GM23338 (cell line): ENCODE measurements at regions not wholly inside any gene's neighbourhood (a gene's known extent, or its start where the extent isn't known, plus 50 kb on each side); places are given as distances from the start of the nearest gene placed in this dataset.

Source experiments
- ATAC-seq: fragments of 200-7000 bp; cut with Tn5 transposase; 3 replicates; pipeline ENCODE4 v1.9.1; 2020
- DNase-seq: peaks from one replicate; pipeline ENCODE4 v3.0.0-alpha.2; 2015; ENCODE audit warnings: low spot score
- H2AFZ ChIP-seq: fragments of 200-600 bp; sonication (generic); 2 replicates; pipeline ENCODE4 v1.8.0; 2016; ENCODE audit warnings: antibody characterized with exemption, mild to moderate bottlenecking, moderate library complexity
- H3F3A ChIP-seq: fragments of 200-600 bp; sonication (generic); replicated peaks from 2 replicates; pipeline ENCODE4 v1.8.0; 2017; ENCODE audit warnings: antibody characterized with exemption, mixed run types, low read depth
- H3K27ac ChIP-seq: fragments of 200-600 bp; sonication (generic); 2 replicates; pipeline ENCODE4 v1.6.1; 2016; ENCODE audit warnings: low read depth
- H3K27me3 ChIP-seq: fragments of 200-600 bp; sonication (generic); 2 replicates; pipeline ENCODE4 v1.8.0; 2016; ENCODE audit warnings: mild to moderate bottlenecking, mixed run types, moderate library complexity; ENCODE audit not compliant: insufficient read depth
- H3K36me3 ChIP-seq: fragments of 200-600 bp; sonication (generic); 2 replicates; pipeline ENCODE4 v1.8.0; 2016; ENCODE audit warnings: mild to moderate bottlenecking; ENCODE audit not compliant: insufficient read depth
- H3K4me1 ChIP-seq: fragments of 200-600 bp; sonication (generic); 2 replicates; pipeline ENCODE4 v1.8.0; 2016; ENCODE audit warnings: mild to moderate bottlenecking, moderate library complexity; ENCODE audit not compliant: insufficient read depth
- H3K4me2 ChIP-seq: fragments of 200-600 bp; sonication (generic); 2 replicates; pipeline ENCODE4 v1.7.1; 2017; ENCODE audit warnings: mixed run types
- H3K4me3 ChIP-seq: fragments of 200-600 bp; sonication (generic); 2 replicates; pipeline ENCODE4 v1.6.1; 2016; ENCODE audit warnings: mixed run types
- H3K79me2 ChIP-seq: fragments of 200-600 bp; sonication (generic); replicated peaks from 2 replicates; pipeline ENCODE4 v1.8.0; 2017; ENCODE audit warnings: mild to moderate bottlenecking; ENCODE audit not compliant: insufficient read depth
- H3K9me2 ChIP-seq: fragments of 200-600 bp; sonication (generic); 2 replicates; pipeline ENCODE4 v1.8.0; 2017; ENCODE audit not compliant: insufficient read depth
- H4K20me1 ChIP-seq: fragments of 200-600 bp; sonication (generic); replicated peaks from 2 replicates; pipeline ENCODE4 v1.8.0; 2017; ENCODE audit warnings: mild to moderate bottlenecking; ENCODE audit not compliant: insufficient read depth
- H3K27ac Mint-ChIP-seq: 2 replicates; pipeline ENCODE4 v1.8.0; 2020; ENCODE audit warnings: inconsistent platforms, mild to moderate bottlenecking, moderate library complexity, mixed read lengths
- H3K27me3 Mint-ChIP-seq: 3 replicates; pipeline ENCODE4 v1.8.0; 2022; ENCODE audit warnings: low read depth, mild to moderate bottlenecking, moderate library complexity, mixed read lengths, inconsistent platforms; ENCODE audit not compliant: insufficient read depth, poor library complexity
- H3K36me3 Mint-ChIP-seq: 3 replicates; pipeline ENCODE4 v1.8.0; 2021; ENCODE audit warnings: low read depth, mild to moderate bottlenecking, inconsistent platforms, moderate library complexity, mixed read lengths
- H3K4me1 Mint-ChIP-seq: 3 replicates; pipeline ENCODE4 v1.8.0; 2020; ENCODE audit warnings: mild to moderate bottlenecking, inconsistent platforms, mixed read lengths
- H3K4me3 Mint-ChIP-seq: 3 replicates; pipeline ENCODE4 v1.8.0; 2021; ENCODE audit warnings: moderate library complexity, mild to moderate bottlenecking, inconsistent platforms, mixed read lengths
- H3K9me3 Mint-ChIP-seq: 3 replicates; pipeline ENCODE4 v1.8.0; 2020; ENCODE audit warnings: moderate library complexity, mild to moderate bottlenecking, inconsistent platforms, mixed read lengths
- CREB1 ChIP-seq: fragments of 250-450 bp; sonication (Bioruptor Pico); IDR thresholded peaks from 2 replicates; pipeline ENCODE4 v1.5.0; 2020; ENCODE audit warnings: low read depth, mild to moderate bottlenecking, moderate library complexity
- EZH2 ChIP-seq: fragments of 200-600 bp; sonication (generic); IDR thresholded peaks from one replicate; pipeline ENCODE4 v1.8.0; 2017; ENCODE audit warnings: antibody characterized with exemption, mild to moderate bottlenecking, low read depth; ENCODE audit not compliant: unreplicated experiment
- EZH2phosphoT487 ChIP-seq: fragments of 200-600 bp; sonication (generic); IDR thresholded peaks from one replicate; pipeline ENCODE4 v1.8.1; 2018; ENCODE audit warnings: antibody characterized with exemption; ENCODE audit not compliant: unreplicated experiment
- JUNB ChIP-seq: IDR thresholded peaks from one replicate; pipeline ENCODE4 v1.6.1; 2016; ENCODE audit warnings: antibody characterized with exemption; ENCODE audit not compliant: unreplicated experiment
- POLR2AphosphoS5 ChIP-seq: IDR thresholded peaks from 2 replicates; pipeline ENCODE4 v1.6.1; 2016; ENCODE audit warnings: antibody characterized with exemption, low read depth
- STAT1 ChIP-seq: IDR thresholded peaks from one replicate; pipeline ENCODE4 v1.6.1; 2016; ENCODE audit warnings: antibody characterized with exemption; ENCODE audit not compliant: unreplicated experiment
- ZNF114 ChIP-seq: fragments of 250-450 bp; sonication (Bioruptor Pico); IDR thresholded peaks from 2 replicates; pipeline ENCODE4 v1.5.0; 2020; ENCODE audit warnings: mild to moderate bottlenecking, moderate library complexity
- ZNF331 ChIP-seq: fragments of 250-450 bp; sonication (Bioruptor Pico); IDR thresholded peaks from 2 replicates; pipeline ENCODE4 v1.5.0; 2020; ENCODE audit warnings: low read depth, mild to moderate bottlenecking, moderate library complexity
- TF ChIP-seq, protein P1 (sequence below), 2 experiments: fragments of 200-600 bp in 1 of 2; sonication (generic) in 1 of 2; conservative IDR thresholded peaks; 2 replicates each; pipeline versions ENCODE4 v1.5.1 to v1.6.1; 2016 to 2017; ENCODE audit warnings: antibody characterized with exemption in 2 of 2, low read depth in 2 of 2, mild to moderate bottlenecking in 2 of 2, moderate library complexity in 1 of 2
- TF ChIP-seq, protein P2 (sequence below): fragments of 250-450 bp; sonication (Bioruptor Pico); IDR thresholded peaks from 2 replicates; pipeline ENCODE4 v1.5.0; 2020; ENCODE audit warnings: mild to moderate bottlenecking, moderate library complexity
- TF ChIP-seq, protein P3 (sequence below): IDR thresholded peaks from 2 replicates; pipeline ENCODE4 v1.6.1; 2016; ENCODE audit warnings: antibody characterized with exemption

DNA sequence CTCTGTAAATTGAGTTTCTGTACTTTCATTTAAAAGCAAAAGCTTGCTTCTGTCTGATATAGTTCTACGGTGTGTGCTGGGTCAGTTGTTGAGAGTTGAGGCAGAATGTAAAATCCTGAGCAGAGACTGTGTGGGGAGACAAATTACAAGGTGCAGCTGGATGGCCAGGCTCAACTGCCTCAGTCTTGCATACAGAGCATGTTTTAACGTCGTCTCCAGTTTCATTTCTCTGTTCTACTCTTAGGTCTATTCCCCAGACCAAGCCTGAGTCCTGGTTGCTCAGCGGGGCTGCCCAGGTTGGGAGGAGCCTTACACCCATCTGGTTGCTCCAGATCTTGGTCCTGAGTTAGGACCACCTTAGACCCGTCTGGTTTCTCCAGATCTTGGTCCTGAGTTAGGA lies 54.4 kb upstream of the MEDAG start (continued):
- TF ChIP-seq CREB1 (CRISPR knock-in tag) (no peak), ZNF331 (no peak), STAT1 (no peak), POLR2AphosphoS5 (no peak)
- TF ChIP-seq, protein P1, sequence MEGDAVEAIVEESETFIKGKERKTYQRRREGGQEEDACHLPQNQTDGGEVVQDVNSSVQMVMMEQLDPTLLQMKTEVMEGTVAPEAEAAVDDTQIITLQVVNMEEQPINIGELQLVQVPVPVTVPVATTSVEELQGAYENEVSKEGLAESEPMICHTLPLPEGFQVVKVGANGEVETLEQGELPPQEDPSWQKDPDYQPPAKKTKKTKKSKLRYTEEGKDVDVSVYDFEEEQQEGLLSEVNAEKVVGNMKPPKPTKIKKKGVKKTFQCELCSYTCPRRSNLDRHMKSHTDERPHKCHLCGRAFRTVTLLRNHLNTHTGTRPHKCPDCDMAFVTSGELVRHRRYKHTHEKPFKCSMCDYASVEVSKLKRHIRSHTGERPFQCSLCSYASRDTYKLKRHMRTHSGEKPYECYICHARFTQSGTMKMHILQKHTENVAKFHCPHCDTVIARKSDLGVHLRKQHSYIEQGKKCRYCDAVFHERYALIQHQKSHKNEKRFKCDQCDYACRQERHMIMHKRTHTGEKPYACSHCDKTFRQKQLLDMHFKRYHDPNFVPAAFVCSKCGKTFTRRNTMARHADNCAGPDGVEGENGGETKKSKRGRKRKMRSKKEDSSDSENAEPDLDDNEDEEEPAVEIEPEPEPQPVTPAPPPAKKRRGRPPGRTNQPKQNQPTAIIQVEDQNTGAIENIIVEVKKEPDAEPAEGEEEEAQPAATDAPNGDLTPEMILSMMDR (conservative IDR thresholded peaks at IDR 0.05; ENCODE audit: low read depth in 2 of 2) = no peak

DNA sequence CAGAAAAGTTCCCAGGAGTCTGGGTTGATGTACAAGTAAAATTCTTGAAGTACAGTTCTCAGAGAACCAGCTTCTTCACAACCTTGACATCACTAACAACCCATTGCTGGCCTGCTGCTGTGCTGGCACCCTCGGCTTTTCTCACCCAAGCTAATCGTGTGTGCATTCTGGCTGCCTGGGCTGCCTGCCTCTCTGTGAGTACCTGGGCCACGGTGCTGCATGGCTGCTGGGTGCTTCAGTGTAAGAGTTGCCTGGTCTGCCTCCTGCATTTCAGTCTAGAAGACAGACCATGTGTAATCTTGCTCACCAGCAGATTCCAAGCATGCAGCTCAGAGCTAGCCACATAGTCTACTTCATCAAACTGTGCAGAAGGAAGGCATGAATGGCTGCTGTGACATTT lies 50.5 kb upstream of the MEDAG start:
- H3K27ac Mint-ChIP-seq = no peak overlapping the region
- peaks cover 4% of the 10 kb centered on the region for H3K4me1 Mint-ChIP-seq
- H3K36me3 ChIP-seq = no peaks in the 10 kb centered on the region

DNA sequence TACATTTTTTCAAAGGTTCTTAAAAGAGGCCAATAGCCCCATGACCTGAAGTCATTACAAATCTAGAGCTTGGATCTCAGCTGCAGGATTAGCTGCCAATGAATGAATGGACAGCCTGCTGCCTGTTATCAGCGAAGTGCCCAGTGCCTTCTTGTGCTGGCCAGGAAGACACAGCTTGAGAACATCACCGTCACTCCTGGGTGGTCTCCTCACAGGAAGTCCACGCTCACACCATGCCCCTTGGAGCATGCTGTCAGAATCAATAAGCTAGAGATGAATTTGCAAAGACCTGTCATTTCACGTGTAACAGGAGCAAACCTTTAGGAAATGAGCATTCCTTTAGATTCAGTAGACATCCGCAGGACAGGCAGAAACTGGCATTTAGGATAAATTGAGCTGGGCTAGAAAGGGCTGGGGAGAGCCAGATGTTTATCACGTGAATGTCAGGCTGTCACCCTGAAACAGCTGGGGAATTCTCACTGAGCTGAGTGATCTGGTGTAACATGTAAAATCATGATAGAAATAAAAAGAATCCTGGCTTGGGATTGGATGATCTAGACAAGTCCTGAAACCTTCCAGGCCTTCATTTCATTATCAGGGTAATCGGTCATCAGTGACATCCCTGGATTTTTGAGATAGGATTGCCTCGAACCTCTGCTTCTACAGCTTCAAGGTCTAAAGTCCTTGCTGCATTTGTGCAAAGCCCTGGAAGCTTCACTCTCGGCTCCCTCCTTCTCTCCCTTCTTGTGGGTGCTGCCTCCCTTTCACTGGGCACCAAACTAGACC lies 49.9 kb upstream of the MEDAG start:
- Histone ChIP-seq H3K4me3 (no peak overlapping the region), H2AFZ (no peak overlapping the region), H3K79me2 (no peaks in the 10 kb centered on the region), H3K4me1 (no peaks in the 10 kb centered on the region), H3K4me2 (no peak overlapping the region), H3K27ac (no peak overlapping the region), H3F3A (no peaks in the 10 kb centered on the region), H4K20me1 (no peaks in the 10 kb centered on the region), H3K36me3 (no peaks in the 10 kb centered on the region), H3K27me3 (peaks cover 1% of the 10 kb centered on the region; the same call in 1 of the 2 replicates), H3K9me2 (0 out of 2 replicates have a peak, but pooled peaks cover 6% of the 10 kb centered on the region)
- no peaks in the 10 kb centered on the region for H3K36me3 Mint-ChIP-seq
- H3K9me3 Mint-ChIP-seq = peaks cover 5% of the 10 kb centered on the region; the same call in 1 of the 3 replicates
- no peak for ATAC-seq
- no peak overlapping the region for H3K4me3 Mint-ChIP-seq
- H3K27me3 Mint-ChIP-seq = peaks cover 4% of the 10 kb centered on the region
- peaks cover 4% of the 10 kb centered on the region for H3K4me1 Mint-ChIP-seq
- DNase-seq = no peak
- no peak overlapping the region for H3K27ac Mint-ChIP-seq
- TF ChIP-seq EZH2phosphoT487 = no peak
- TF ChIP-seq, protein P2, sequence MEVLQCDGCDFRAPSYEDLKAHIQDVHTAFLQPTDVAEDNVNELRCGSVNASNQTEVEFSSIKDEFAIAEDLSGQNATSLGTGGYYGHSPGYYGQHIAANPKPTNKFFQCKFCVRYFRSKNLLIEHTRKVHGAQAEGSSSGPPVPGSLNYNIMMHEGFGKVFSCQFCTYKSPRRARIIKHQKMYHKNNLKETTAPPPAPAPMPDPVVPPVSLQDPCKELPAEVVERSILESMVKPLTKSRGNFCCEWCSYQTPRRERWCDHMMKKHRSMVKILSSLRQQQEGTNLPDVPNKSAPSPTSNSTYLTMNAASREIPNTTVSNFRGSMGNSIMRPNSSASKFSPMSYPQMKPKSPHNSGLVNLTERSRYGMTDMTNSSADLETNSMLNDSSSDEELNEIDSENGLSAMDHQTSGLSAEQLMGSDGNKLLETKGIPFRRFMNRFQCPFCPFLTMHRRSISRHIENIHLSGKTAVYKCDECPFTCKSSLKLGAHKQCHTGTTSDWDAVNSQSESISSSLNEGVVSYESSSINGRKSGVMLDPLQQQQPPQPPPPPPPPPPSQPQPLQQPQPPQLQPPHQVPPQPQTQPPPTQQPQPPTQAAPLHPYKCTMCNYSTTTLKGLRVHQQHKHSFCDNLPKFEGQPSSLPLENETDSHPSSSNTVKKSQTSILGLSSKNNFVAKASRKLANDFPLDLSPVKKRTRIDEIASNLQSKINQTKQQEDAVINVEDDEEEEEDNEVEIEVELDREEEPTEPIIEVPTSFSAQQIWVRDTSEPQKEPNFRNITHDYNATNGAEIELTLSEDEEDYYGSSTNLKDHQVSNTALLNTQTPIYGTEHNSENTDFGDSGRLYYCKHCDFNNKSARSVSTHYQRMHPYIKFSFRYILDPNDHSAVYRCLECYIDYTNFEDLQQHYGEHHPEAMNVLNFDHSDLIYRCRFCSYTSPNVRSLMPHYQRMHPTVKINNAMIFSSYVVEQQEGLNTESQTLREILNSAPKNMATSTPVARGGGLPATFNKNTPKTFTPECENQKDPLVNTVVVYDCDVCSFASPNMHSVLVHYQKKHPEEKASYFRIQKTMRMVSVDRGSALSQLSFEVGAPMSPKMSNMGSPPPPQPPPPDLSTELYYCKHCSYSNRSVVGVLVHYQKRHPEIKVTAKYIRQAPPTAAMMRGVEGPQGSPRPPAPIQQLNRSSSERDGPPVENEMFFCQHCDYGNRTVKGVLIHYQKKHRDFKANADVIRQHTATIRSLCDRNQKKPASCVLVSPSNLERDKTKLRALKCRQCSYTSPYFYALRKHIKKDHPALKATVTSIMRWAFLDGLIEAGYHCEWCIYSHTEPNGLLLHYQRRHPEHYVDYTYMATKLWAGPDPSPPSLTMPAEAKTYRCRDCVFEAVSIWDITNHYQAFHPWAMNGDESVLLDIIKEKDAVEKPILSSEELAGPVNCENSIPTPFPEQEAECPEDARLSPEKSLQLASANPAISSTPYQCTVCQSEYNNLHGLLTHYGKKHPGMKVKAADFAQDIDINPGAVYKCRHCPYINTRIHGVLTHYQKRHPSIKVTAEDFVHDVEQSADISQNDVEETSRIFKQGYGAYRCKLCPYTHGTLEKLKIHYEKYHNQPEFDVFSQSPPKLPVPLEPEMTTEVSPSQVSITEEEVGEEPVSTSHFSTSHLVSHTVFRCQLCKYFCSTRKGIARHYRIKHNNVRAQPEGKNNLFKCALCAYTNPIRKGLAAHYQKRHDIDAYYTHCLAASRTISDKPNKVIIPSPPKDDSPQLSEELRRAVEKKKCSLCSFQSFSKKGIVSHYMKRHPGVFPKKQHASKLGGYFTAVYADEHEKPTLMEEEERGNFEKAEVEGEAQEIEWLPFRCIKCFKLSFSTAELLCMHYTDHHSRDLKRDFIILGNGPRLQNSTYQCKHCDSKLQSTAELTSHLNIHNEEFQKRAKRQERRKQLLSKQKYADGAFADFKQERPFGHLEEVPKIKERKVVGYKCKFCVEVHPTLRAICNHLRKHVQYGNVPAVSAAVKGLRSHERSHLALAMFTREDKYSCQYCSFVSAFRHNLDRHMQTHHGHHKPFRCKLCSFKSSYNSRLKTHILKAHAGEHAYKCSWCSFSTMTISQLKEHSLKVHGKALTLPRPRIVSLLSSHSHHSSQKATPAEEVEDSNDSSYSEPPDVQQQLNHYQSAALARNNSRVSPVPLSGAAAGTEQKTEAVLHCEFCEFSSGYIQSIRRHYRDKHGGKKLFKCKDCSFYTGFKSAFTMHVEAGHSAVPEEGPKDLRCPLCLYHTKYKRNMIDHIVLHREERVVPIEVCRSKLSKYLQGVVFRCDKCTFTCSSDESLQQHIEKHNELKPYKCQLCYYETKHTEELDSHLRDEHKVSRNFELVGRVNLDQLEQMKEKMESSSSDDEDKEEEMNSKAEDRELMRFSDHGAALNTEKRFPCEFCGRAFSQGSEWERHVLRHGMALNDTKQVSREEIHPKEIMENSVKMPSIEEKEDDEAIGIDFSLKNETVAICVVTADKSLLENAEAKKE (CRISPR knock-in tag) = no peak
- TF ChIP-seq JUNB = no peak
- TF ChIP-seq, protein P3, sequence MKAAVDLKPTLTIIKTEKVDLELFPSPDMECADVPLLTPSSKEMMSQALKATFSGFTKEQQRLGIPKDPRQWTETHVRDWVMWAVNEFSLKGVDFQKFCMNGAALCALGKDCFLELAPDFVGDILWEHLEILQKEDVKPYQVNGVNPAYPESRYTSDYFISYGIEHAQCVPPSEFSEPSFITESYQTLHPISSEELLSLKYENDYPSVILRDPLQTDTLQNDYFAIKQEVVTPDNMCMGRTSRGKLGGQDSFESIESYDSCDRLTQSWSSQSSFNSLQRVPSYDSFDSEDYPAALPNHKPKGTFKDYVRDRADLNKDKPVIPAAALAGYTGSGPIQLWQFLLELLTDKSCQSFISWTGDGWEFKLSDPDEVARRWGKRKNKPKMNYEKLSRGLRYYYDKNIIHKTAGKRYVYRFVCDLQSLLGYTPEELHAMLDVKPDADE = no peak
- no peak for TF ChIP-seq EZH2

More for the DNA sequence above, 50.5 kb upstream of the MEDAG start:
- no peak overlapping the region for H3K4me2 ChIP-seq
- Mint-ChIP-seq H3K9me3 (peaks cover 5% of the 10 kb centered on the region; the same call in 1 of the 3 replicates), H3K27me3 (peaks cover 4% of the 10 kb centered on the region), H3K36me3 (no peaks in the 10 kb centered on the region), H3K4me3 (no peak overlapping the region)
- H3K79me2 ChIP-seq = no peaks in the 10 kb centered on the region
- TF ChIP-seq POLR2AphosphoS5 (no peak), EZH2phosphoT487 (no peak), ZNF114 (CRISPR knock-in tag) (no peak)
- 0 out of 2 replicates have a peak, but pooled peaks cover 8% of the 10 kb centered on the region for H3K9me2 ChIP-seq
- H4K20me1 ChIP-seq = no peaks in the 10 kb centered on the region
- no peaks in the 10 kb centered on the region; the same call in 1 of the 2 replicates for H3K27me3 ChIP-seq
- DNase-seq = no peak
- H3K4me1 ChIP-seq = no peaks in the 10 kb centered on the region
- H3K27ac ChIP-seq = no peak overlapping the region
- H2AFZ ChIP-seq = no peak overlapping the region
- no peaks in the 10 kb centered on the region for H3F3A ChIP-seq
- H3K4me3 ChIP-seq = no peak overlapping the region
- no peak for ATAC-seq
